SKM-1 treated with dmso at 0.1 percent for 144 hours (cell line): ENCODE measurements at regions not wholly inside any gene's neighbourhood (a gene's known extent, or its start where the extent isn't known, plus 50 kb on each side); places are given as distances from the start of the nearest gene placed in this dataset.

Source experiments
- DNase-seq: peaks from one replicate; lab custom pipeline; 2025; ENCODE audit not compliant: unreplicated experiment; lab: John Stamatoyannopoulos, UW

- DNase-seq = no peak
Observed at GRCh38 chr14:100438678-100439592, 115.8 kb downstream of the SLC25A47 start.

GRCh38 chr14:100439781-100440180, 116.6 kb downstream of the SLC25A47 start:
- no peak for DNase-seq

- DNase-seq = no peak
Observed at GRCh38 chr14:100440207-100440631, 117.1 kb downstream of the SLC25A47 start.

GRCh38 chr14:100440758-100441203, 117.6 kb downstream of the SLC25A47 start:
- DNase-seq = no peak

GRCh38 chr14:100441271-100441947, 118.3 kb downstream of the SLC25A47 start:
- DNase-seq = no peak

- DNase-seq = no peak
Observed at GRCh38 chr14:100442036-100442435, 118.9 kb downstream of the SLC25A47 start.

GRCh38 chr14:100442498-100443490, 119.7 kb downstream of the SLC25A47 start:
- DNase-seq = no peak

GRCh38 chr14:100443603-100444002, 120.5 kb downstream of the SLC25A47 start:
- no peak for DNase-seq

GRCh38 chr14:100445436-100446088, 122.4 kb downstream of the SLC25A47 start:
- no peak for DNase-seq

- DNase-seq = no peak
Observed at GRCh38 chr14:100446572-100446971, 123.4 kb downstream of the SLC25A47 start.

GRCh38 chr14:100448376-100448775, 125.2 kb downstream of the SLC25A47 start:
- no peak for DNase-seq

- DNase-seq = no peak
Observed at GRCh38 chr14:100449225-100449987, 126.3 kb downstream of the SLC25A47 start.

GRCh38 chr14:100450049-100450448, 126.9 kb downstream of the SLC25A47 start:
- DNase-seq = no peak

GRCh38 chr14:100450736-100451135, 127.6 kb downstream of the SLC25A47 start:
- no peak for DNase-seq

- DNase-seq = no peak
Observed at GRCh38 chr14:100451264-100451663, 128.1 kb downstream of the SLC25A47 start.

GRCh38 chr14:100453930-100454329, 130.8 kb downstream of the SLC25A47 start:
- no peak for DNase-seq

GRCh38 chr14:100454437-100454836, 131.3 kb downstream of the SLC25A47 start:
- DNase-seq = no peak

- DNase-seq = no peak
Observed at GRCh38 chr14:100463937-100464336, 123.3 kb downstream of the BEGAIN start.

- no peak for DNase-seq
Observed at GRCh38 chr14:100466111-100466856, 120.9 kb downstream of the BEGAIN start.
